HG03378 (cell line): ENCODE measurements at regions not wholly inside any gene's neighbourhood (a gene's known extent, or its start where the extent isn't known, plus 50 kb on each side); places are given as distances from the start of the nearest gene placed in this dataset.
"Not testable (repeated sequence)": the region's sequence is repeated elsewhere in the genome, so short reads cannot be mapped to it uniquely, and the experiment has no call there.

Experiments used
- ATAC-seq: cut with Tn5 transposase; IDR thresholded peaks from one replicate; pipeline ENCODE4 v1.9.1; 2021; ENCODE audit warnings: mild to moderate bottlenecking, moderate library complexity; ENCODE audit not compliant: unreplicated experiment

DNA sequence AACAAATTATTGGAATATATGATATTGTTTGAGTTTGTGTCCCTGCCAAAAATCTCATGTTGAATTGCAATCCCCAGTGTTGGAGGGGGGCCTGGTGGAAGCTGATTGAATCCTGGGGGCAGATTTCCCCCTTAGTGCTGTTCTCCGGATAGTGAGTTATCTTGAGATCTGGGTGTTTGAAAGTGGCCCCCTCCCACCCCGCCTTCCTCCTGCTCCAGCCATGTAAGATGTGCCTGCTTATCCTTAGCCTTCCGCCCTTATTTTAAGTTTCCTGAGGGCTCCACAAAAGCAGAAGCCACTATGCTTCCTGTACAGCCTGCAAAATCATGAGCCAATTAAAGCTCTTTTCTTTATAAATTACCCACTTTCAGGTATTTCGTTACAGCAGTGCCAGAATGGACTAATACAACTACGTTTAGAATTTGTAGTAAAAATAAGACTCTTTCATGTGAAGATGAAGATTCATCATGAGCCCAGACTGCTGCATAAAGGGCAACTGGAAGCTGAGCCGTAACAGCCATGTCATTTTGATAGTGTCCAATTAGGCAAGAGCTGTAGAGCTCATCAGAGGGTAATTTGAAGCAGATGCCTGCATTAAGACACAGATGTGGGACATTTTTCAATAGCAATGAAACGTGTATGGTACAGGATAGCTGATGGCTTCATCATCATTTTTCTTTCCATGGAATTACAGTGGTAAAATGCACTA is 1007.2 kb downstream of the REEP3 start:
- no peak for ATAC-seq

GRCh38 chr10:64529003-64529350 is 1007.8 kb downstream of the REEP3 start:
- ATAC-seq, result no peak

DNA sequence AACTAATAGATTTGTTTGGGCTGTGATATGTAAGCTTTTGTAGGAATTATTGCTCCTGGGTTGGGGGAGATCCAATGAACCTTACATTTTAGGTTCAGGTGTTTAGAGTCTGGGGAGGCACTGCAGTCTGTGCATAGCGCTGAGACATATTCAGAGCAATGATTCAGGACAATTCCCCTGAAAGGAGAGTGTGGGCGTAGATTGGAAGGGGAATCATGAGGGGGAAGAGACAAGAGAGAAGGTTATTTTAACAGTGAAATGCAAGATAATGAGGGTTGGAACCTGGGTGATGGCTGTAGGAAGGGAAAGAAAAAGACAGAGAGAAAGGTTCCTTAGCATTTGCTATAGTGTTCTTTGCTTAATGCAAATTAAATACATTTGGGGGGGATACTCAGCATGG is 1013.4 kb downstream of the REEP3 start:
- ATAC-seq, result no peak

DNA sequence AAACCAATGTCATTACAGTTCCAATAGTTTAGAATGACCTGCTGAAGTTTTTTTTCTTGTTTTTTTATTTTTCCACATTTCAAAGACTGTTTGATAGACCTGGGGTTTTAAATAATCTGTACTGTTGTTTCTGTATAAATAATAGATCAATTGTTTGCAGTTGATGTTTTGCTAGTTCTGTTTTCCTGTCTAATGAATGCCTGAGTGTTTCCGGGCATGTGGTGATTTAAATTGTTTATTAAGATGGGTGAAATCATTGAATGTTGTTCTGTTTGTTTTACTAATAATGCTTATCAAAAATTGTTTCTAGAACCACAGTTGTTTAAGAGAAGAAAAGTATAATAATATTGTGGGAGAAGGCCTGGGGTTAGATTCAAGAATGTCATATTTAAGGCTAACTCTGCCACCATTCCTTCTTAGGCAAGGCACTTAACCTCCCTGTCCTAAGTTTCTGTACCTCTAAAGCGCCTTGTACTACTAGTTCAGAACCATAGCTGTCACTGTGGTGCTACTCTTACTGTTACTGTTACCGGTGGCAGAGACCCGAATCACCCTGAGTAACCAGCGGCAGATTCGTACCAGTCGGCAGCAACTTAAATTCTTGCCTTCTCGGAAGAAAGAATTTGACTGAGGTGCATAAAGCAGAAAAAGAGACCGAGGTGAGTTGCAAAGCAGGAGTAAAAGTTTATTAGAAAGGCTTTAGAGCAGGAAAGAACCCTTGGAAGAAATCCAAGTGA is 1014.1 kb downstream of the REEP3 start:
- ATAC-seq, result no peak

GRCh38 chr10:64537112-64537511 is 1015.9 kb downstream of the REEP3 start:
- no peak for ATAC-seq

DNA sequence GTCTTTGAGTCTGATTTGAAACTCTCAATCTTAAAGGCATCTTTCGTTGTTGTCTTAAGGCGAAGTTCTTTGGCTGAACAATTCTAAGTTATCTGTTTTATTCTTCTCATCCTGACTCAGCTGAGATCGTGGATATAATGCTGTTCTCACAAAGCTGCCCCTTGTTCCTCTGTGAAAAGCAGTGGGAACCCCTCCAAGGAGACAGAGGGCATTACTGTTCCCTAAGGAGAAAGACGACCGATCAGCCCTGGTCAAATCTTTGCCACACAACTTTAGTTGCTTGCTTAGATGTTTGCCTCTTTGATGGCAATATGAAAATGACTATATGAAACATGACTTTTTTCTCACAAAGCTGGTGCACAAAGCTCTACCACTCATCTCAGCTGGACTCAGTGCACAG is 1016.7 kb downstream of the REEP3 start:
- no peak for ATAC-seq

DNA sequence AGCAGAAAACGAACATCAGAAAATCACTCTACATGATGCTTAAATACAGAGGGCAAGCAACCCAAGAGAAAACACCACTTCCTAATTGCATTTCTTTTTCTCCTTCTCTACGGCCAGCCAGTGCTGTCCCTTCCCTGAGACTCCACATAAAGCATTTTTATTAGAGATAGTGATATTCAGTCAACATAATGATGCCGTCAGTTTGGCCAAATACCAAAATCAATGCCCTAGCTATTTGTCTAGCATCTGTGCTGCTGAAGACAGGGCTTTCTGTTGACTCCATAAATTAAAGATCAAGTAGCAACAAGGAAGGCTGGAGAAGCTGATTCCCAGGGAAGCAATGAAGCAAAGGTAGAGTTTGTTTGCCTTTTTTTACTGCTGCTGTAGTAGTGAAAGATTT is 1024.9 kb downstream of the REEP3 start:
- ATAC-seq, result no peak

DNA sequence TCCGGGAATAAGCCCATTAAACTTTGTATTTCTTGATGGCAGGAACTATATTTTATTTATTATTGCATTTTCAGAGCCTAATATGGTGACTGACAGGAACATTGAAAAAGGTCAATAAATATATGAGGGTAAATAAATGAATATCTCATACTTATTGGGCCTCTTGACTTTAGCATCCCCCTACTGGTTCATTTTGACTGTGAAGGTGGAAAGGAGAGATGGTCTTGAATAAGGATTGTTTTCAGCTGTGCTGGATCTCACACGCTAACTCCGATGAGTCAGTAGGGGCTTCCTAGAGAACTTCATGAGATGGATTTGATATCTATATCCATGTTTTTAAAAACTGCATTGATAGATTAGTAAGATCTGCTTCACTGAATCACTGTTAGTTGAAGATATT is 1026.0 kb downstream of the REEP3 start:
- ATAC-seq, result no peak

GRCh38 chr10:64555666-64556065 is 1034.5 kb downstream of the REEP3 start:
- ATAC-seq, result no peak

DNA sequence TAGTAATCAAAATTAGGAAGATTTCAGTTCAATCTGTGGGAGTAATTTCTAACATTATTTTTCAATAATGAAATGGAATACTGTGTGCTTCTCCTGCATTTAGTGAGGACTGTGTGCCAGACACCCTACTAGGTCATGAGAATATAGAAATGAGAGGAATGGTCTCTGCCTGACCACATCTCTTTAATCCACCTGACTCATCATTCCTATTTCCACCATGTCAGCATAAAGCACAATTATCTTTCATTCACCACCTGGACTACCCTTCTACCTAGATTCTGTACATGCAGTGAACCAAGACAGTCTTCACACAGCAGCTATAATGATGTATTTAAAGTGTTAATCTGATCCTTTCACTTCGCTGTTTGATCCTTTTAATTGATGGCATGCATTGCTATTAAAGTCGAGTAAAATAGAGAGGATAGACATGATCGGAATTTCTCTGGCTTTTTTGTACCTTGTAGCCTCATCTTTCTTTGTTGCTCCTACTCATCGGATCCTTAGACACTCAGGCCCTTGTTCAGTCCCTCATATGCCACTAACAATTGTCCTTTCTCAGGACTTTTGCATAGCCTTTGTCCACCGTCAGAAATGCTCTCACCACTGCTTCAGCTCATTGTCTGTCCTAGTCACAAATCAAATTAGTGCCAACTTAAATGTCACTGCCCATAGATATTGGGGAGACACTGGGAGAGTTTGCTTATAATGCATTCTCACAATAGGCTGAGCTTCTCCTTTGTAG is 1037.1 kb downstream of the REEP3 start:
- no peak for ATAC-seq

GRCh38 chr10:64571056-64571455 is 1049.9 kb downstream of the REEP3 start:
- no peak for ATAC-seq

- no peak for ATAC-seq
These were observed 1052.6 kb downstream of the REEP3 start for GRCh38 chr10:64573623-64574325.

GRCh38 chr10:64574371-64574770 is 1053.2 kb downstream of the REEP3 start:
- no peak for ATAC-seq

DNA sequence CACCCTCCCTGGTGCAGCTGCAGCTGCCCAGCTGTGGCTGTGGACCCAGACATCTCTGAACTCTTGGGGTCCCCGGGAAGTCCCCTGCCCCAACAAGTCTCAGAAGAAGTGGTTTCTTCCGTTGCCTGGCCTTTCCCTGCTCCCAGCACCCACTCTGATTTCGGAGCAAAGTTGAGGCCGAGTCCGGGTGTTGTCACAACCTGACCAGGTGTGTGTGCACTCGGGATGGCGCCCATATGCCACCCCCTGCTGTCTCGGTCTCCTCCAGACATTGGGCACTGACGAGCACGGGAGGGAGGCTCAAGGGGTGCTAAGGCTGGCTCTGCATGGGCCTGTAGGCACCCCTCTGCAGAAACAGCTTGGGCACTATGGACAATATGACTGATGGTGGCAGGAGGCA is 1055.3 kb downstream of the REEP3 start:
- ATAC-seq, result no peak

- not testable (repeated sequence) for ATAC-seq
These were observed 1057.6 kb downstream of the REEP3 start for GRCh38 chr10:64578757-64579156.

DNA sequence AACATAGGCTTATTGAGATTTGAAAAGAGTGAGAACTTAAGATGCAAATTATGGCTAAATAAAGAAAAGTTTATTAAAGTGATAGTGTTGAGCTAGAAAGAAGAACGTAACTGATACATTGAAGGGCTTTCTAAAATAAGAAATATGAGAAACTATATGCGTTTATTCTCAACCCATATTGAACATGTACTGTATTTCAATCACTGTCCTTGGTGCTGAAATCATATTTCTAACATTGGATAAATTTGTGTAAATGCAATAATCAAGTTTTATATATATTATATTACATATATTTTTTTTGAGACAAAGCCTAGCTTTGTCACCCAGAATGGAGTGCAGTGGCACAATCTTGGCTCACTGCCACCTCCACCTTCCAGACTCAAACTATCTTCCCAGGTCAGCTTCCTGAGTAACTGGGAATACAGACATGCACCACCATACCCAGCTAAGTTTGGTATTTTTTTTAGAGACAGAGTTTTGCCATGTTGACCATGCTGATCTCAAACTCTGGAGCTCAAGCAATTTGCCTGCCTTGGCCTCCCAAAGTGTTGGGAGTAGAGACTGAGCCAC is 1065.8 kb downstream of the REEP3 start:
- no peak for ATAC-seq

GRCh38 chr10:64594072-64594471 is 1072.9 kb downstream of the REEP3 start:
- ATAC-seq, result no peak

- ATAC-seq, result no peak
These were observed 1077.4 kb downstream of the REEP3 start for GRCh38 chr10:64598600-64598999.

DNA sequence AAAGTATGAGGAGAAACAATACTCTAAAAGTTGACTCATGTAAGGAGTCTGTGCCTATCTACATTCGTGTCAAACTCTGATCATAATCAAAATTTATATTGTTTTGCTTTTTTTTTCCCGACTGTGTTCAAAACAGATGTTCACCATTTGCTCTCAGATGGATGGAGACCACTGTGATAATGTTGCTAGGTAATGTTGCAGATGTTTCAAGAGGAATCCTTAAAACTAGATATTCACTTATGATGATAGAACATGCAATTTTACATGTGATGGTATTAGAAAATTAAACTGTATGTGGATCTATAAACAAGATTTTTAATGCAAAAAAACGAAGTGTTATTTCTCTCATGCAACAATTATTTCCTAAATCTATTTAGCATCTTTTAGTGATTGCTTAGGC is 1080.1 kb downstream of the REEP3 start:
- ATAC-seq, result no peak

- no peak for ATAC-seq
These were observed 1095.9 kb downstream of the REEP3 start for GRCh38 chr10:64617085-64617484.

GRCh38 chr10:64619102-64619501 is 1097.9 kb downstream of the REEP3 start:
- no peak for ATAC-seq
